Loucy (cell line): ENCODE measurements at regions not wholly inside any gene's neighbourhood (a gene's known extent, or its start where the extent isn't known, plus 50 kb on each side); places are given as distances from the start of the nearest gene placed in this dataset.

Experiments
- H2AFZ ChIP-seq: fragments of 200-600 bp; sonication (generic); 2 replicates; pipeline ENCODE4 v1.6.0; 2016; ENCODE audit warnings: antibody characterized with exemption, mild to moderate bottlenecking, low read length, moderate library complexity
- H3F3A ChIP-seq: fragments of 200-600 bp; 2 replicates; pipeline ENCODE4 v1.6.0; 2016; ENCODE audit warnings: antibody characterized with exemption, low read depth, mild to moderate bottlenecking
- H3K27me3 ChIP-seq: fragments of 200-600 bp; sonication (generic); 2 replicates; pipeline ENCODE4 v1.6.1; 2014; ENCODE audit warnings: low read length, mild to moderate bottlenecking; ENCODE audit not compliant: insufficient read depth, poor library complexity, severe bottlenecking
- H3K36me3 ChIP-seq: fragments of 200-600 bp; sonication (generic); 2 replicates; pipeline ENCODE4 v1.6.1; 2016; ENCODE audit warnings: low read length; ENCODE audit not compliant: insufficient read depth
- H3K4me1 ChIP-seq: fragments of 200-600 bp; sonication (generic); 2 replicates; pipeline ENCODE4 v1.5.1; 2014; ENCODE audit warnings: low read length, mild to moderate bottlenecking; ENCODE audit not compliant: insufficient read depth, poor library complexity, severe bottlenecking
- H3K4me2 ChIP-seq: fragments of 200-600 bp; sonication (generic); 2 replicates; pipeline ENCODE4 v1.6.0; 2014; ENCODE audit warnings: antibody characterized with exemption, low read length, low read depth, mild to moderate bottlenecking; ENCODE audit not compliant: poor library complexity, severe bottlenecking
- H3K4me3 ChIP-seq: fragments of 200-600 bp; sonication (generic); 2 replicates; pipeline ENCODE4 v1.5.1; 2014; ENCODE audit warnings: low read length, mild to moderate bottlenecking, mixed read lengths; ENCODE audit not compliant: poor library complexity, severe bottlenecking
- H3K79me2 ChIP-seq: fragments of 200-600 bp; sonication (generic); 2 replicates; pipeline ENCODE4 v1.6.1; 2014; ENCODE audit warnings: low read length; ENCODE audit not compliant: insufficient read depth
- H3K9ac ChIP-seq: fragments of 200-600 bp; sonication (generic); 2 replicates; pipeline ENCODE4 v1.6.0; 2014; ENCODE audit warnings: mild to moderate bottlenecking, low read depth, low read length, moderate library complexity; ENCODE audit not compliant: poor library complexity, severe bottlenecking
- H3K9me2 ChIP-seq: fragments of 200-600 bp; sonication (generic); replicated peaks from 2 replicates; pipeline ENCODE4 v1.6.1; 2016; ENCODE audit warnings: low read depth, low read length, mixed read lengths
- H3K9me3 ChIP-seq: fragments of 200-600 bp; sonication (generic); 2 replicates; pipeline ENCODE4 v1.6.1; 2014; ENCODE audit warnings: mild to moderate bottlenecking, antibody characterized with exemption, low read length, low read depth; ENCODE audit not compliant: insufficient read depth
- H4K20me1 ChIP-seq: fragments of 200-600 bp; sonication (generic); 2 replicates; pipeline ENCODE4 v1.6.0; 2014; ENCODE audit warnings: antibody characterized with exemption, low read length, mild to moderate bottlenecking; ENCODE audit not compliant: insufficient read depth, poor library complexity, severe bottlenecking
- CTCF ChIP-seq: fragments of 200-600 bp; sonication (generic); conservative IDR thresholded peaks from 2 replicates; pipeline ENCODE4 v1.5.1; 2014; ENCODE audit warnings: mild to moderate bottlenecking, antibody characterized with exemption, low read length
- EZH2phosphoT487 ChIP-seq: fragments of 200-600 bp; IDR thresholded peaks from 2 replicates; pipeline ENCODE4 v1.6.1; 2018; ENCODE audit warnings: antibody characterized with exemption, mild to moderate bottlenecking, moderate library complexity, borderline replicate concordance

- TF ChIP-seq EZH2phosphoT487 (no peak), CTCF (no peak)
- no peaks in the 10 kb centered on the region for H3K9me2 ChIP-seq
- no peak overlapping the region for H3K9ac ChIP-seq
- H4K20me1 ChIP-seq = no peaks in the 10 kb centered on the region
- H3K79me2 ChIP-seq = no peaks in the 10 kb centered on the region
- H3K27me3 ChIP-seq = no peaks in the 10 kb centered on the region
- H3K9me3 ChIP-seq = no peaks in the 10 kb centered on the region
- no peak overlapping the region for H2AFZ ChIP-seq
- no peaks in the 10 kb centered on the region for H3K36me3 ChIP-seq
- no peaks in the 10 kb centered on the region for H3F3A ChIP-seq
- H3K4me3 ChIP-seq = no peak overlapping the region
- no peaks in the 10 kb centered on the region for H3K4me1 ChIP-seq
- no peak overlapping the region for H3K4me2 ChIP-seq
Measured at GRCh38 chr15:97165205-97165604, 795.3 kb upstream of the ARRDC4 start.

DNA sequence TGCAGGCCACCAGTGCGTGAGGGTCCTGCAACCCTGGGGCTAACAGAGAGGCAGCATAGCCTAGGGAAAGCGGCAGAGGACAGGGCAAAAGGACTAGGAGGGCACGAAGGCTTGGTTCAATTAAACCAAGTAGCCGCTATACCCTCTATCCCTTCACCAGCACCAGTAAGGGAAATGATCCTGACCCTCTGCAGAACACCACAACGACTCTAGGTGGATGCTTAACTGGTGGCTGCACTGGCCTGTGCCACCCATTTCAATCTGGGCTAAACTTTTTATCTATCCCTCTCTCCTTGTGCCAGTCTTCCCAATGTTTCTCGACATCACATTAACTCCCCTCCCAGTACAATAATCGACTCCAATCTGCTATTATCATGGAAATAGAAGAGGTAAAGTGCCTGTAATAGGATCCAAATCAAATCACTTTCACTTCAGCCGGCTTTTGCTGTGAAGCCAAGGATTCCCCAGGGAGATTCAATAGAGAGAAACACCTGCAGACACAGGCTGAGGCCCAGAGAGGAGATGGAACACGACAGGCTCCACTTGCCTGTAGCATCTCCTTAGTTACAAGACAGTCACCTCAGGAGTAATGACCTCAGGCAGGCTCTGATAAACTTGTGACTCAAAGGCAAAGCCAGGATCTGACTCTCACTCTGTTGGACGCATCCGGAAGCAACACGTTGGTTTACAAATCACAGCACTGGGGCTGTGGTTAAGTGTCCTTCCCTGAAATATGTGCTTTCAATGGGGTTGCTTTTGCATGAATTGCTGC lies 791.6 kb upstream of the ARRDC4 start:
- no peaks in the 10 kb centered on the region for H3K9me3 ChIP-seq
- H3K36me3 ChIP-seq = no peaks in the 10 kb centered on the region
- H3K27me3 ChIP-seq = no peaks in the 10 kb centered on the region
- H3F3A ChIP-seq = no peaks in the 10 kb centered on the region
- no peak overlapping the region for H3K9ac ChIP-seq
- no peaks in the 10 kb centered on the region for H3K9me2 ChIP-seq
- TF ChIP-seq CTCF (no peak), EZH2phosphoT487 (no peak)
- H3K4me1 ChIP-seq = no peaks in the 10 kb centered on the region
- H3K4me3 ChIP-seq = no peak overlapping the region
- no peaks in the 10 kb centered on the region for H3K79me2 ChIP-seq
- H4K20me1 ChIP-seq = no peaks in the 10 kb centered on the region
- H3K4me2 ChIP-seq = no peak overlapping the region
- H2AFZ ChIP-seq = no peak overlapping the region

DNA sequence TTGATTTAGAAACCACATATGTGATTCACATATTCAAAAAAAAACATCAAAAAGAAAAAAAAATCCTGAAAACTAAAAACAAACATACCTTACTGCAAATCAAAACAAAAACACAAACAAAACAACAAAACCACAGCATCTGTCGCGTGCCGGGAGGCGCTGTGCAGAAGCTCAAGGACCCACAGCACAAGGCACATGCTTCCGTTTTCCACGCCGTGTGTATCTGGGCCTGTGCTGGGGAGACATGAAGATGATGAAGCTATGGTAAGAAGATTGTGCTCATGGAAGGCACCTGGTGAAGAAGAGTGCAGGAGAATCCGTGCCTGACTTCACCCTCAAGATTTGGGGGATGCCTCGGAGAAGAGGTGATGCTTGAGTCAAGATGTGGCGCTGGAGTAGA lies 788.9 kb upstream of the ARRDC4 start:
- Histone ChIP-seq H2AFZ (no peak overlapping the region), H3K27me3 (no peaks in the 10 kb centered on the region), H3K79me2 (no peaks in the 10 kb centered on the region), H3K4me2 (no peak overlapping the region), H3K36me3 (no peaks in the 10 kb centered on the region), H3K9me2 (no peaks in the 10 kb centered on the region), H3K4me1 (no peaks in the 10 kb centered on the region), H3K4me3 (no peak overlapping the region), H3F3A (no peaks in the 10 kb centered on the region), H3K9ac (no peak overlapping the region), H4K20me1 (no peaks in the 10 kb centered on the region), H3K9me3 (no peaks in the 10 kb centered on the region)
- no peak for TF ChIP-seq CTCF
- TF ChIP-seq EZH2phosphoT487 = no peak
